Activated CD8-positive, alpha-beta T cell treated with anti-CD3 and anti-CD28 coated beads for 36 hours (primary cell): ENCODE measurements at regions not wholly inside any gene's neighbourhood (a gene's known extent, or its start where the extent isn't known, plus 50 kb on each side); places are given as distances from the start of the nearest gene placed in this dataset.

ENCODE experiments used
- ATAC-seq: fragments of 200-7000 bp; cut with Tn5 transposase; one replicate; pipeline ENCODE4 v1.10.0; 2021; ENCODE audit warnings: mild to moderate bottlenecking, moderate library complexity
- CTCF ChIA-PET: fragments of 350-600 bp; sonication (Branson Sonifier 250); formaldehyde crosslinking; loops from one replicate; lab custom pipeline; 2021; ENCODE audit warnings: antibody characterized with exemption; lab: Charles Lee
- POLR2A ChIA-PET: fragments of 350-600 bp; sonication (Branson Sonifier 250); formaldehyde crosslinking; loops from one replicate; lab custom pipeline; 2021; ENCODE audit warnings: antibody characterized with exemption; lab: Charles Lee
- DNase-seq: peaks from one replicate; pipeline ENCODE4 v3.0.0-alpha.2; 2020
- H3K27ac Mint-ChIP-seq: one replicate; pipeline ENCODE4 v1.8.0; 2021; ENCODE audit warnings: mild to moderate bottlenecking, mixed read lengths
- H3K27me3 Mint-ChIP-seq: one replicate; pipeline ENCODE4 v1.8.0; 2021; ENCODE audit warnings: mixed read lengths
- H3K36me3 Mint-ChIP-seq: one replicate; pipeline ENCODE4 v1.8.0; 2021; ENCODE audit warnings: low read depth, mixed read lengths
- H3K4me1 Mint-ChIP-seq: one replicate; pipeline ENCODE4 v1.8.0; 2021; ENCODE audit warnings: low read depth, mixed read lengths
- H3K4me3 Mint-ChIP-seq: one replicate; pipeline ENCODE4 v1.8.0; 2021; ENCODE audit warnings: mild to moderate bottlenecking, moderate library complexity, mixed read lengths
- H3K9me3 Mint-ChIP-seq: one replicate; pipeline ENCODE4 v1.8.0; 2021; ENCODE audit warnings: mixed read lengths
- intact Hi-C: fragments of 100-400 bp; cut with micrococcal nuclease; formaldehyde crosslinking; loops from one replicate; pipeline ENCODE4 v1.10.0; 2022
- TF ChIP-seq, protein P1 (sequence below): fragments of 200-600 bp; IDR thresholded peaks from one replicate; pipeline ENCODE4 v1.8.0; 2022; ENCODE audit warnings: antibody characterized with exemption, mild to moderate bottlenecking

- Mint-ChIP-seq H3K27me3 (no peaks in the 10 kb centered on the region), H3K4me1 (no peaks in the 10 kb centered on the region), H3K9me3 (no peaks in the 10 kb centered on the region), H3K27ac (no peak overlapping the region), H3K4me3 (no peak overlapping the region), H3K36me3 (no peaks in the 10 kb centered on the region)
- intact Hi-C loops = no loop called here
- TF ChIP-seq, protein P1, sequence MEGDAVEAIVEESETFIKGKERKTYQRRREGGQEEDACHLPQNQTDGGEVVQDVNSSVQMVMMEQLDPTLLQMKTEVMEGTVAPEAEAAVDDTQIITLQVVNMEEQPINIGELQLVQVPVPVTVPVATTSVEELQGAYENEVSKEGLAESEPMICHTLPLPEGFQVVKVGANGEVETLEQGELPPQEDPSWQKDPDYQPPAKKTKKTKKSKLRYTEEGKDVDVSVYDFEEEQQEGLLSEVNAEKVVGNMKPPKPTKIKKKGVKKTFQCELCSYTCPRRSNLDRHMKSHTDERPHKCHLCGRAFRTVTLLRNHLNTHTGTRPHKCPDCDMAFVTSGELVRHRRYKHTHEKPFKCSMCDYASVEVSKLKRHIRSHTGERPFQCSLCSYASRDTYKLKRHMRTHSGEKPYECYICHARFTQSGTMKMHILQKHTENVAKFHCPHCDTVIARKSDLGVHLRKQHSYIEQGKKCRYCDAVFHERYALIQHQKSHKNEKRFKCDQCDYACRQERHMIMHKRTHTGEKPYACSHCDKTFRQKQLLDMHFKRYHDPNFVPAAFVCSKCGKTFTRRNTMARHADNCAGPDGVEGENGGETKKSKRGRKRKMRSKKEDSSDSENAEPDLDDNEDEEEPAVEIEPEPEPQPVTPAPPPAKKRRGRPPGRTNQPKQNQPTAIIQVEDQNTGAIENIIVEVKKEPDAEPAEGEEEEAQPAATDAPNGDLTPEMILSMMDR = no peak
- ChIA-PET POLR2A (no interaction called here), CTCF (no interaction called here)
- no peak for DNase-seq
- ATAC-seq = no peak
Measured at GRCh38 chr2:220985561-220985960, 586.5 kb downstream of the EPHA4 start.

- H3K4me3 Mint-ChIP-seq = no peak overlapping the region
- H3K27me3 Mint-ChIP-seq = peaks cover 5% of the 10 kb centered on the region
- no peaks in the 10 kb centered on the region for H3K36me3 Mint-ChIP-seq
- no peaks in the 10 kb centered on the region for H3K4me1 Mint-ChIP-seq
- ChIA-PET CTCF (no interaction called here), POLR2A (no interaction called here)
- ATAC-seq (no peak), DNase-seq (no peak)
- no peak overlapping the region for H3K27ac Mint-ChIP-seq
- intact Hi-C loops = no loop called here
- peaks cover 2% of the 10 kb centered on the region for H3K9me3 Mint-ChIP-seq
- TF ChIP-seq, protein P1 = no peak
Measured at GRCh38 chr2:220987839-220988238, 584.3 kb downstream of the EPHA4 start.

DNA sequence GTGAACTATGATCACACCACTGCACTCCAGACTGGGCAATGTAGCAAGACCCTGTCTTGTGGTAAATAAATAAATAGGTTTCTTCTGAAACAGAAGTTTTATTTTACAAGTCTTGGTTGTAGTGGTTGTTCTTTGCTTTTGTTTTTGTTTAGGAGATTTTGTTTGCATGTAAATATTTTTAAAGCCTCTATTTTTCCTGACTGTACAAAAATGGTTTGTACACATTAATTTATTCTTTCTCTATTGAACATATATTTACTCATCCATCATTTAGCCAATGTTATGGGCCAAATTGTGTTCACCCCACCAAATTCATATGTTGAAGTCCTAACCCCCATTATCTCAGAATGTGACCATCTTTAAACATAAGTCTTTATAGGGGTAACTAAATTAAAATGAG lies 580.1 kb downstream of the EPHA4 start:
- H3K9me3 Mint-ChIP-seq = peaks cover 2% of the 10 kb centered on the region
- intact Hi-C loops = no loop called here
- no peaks in the 10 kb centered on the region for H3K4me1 Mint-ChIP-seq
- ChIA-PET POLR2A (no interaction called here), CTCF (no interaction called here)
- H3K4me3 Mint-ChIP-seq = no peak overlapping the region
- H3K27me3 Mint-ChIP-seq = peaks cover 12% of the 10 kb centered on the region
- DNase-seq = no peak
- no peak overlapping the region for H3K27ac Mint-ChIP-seq
- TF ChIP-seq, protein P1 = no peak
- no peaks in the 10 kb centered on the region for H3K36me3 Mint-ChIP-seq
- no peak for ATAC-seq

DNA sequence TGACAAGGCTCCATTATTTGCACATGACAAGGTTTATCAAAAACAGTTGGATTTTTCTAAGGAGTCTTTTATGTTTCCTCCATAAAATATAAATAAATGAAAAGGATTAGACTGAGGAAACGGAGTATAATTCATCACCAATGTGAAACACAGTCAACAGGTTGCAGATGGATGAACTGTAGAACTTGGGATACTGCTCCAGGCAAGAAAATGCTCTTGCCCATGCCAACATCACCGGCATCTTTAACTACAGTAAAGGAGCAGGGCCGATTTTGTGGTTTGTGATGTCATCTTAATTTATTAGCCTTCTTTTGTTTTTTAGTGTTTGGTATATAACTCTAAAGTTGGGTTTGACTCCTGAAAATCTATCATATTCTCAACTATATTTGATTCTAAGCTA lies 577.3 kb downstream of the EPHA4 start:
- Mint-ChIP-seq H3K27me3 (peaks cover 12% of the 10 kb centered on the region), H3K9me3 (peaks cover 2% of the 10 kb centered on the region), H3K4me1 (no peaks in the 10 kb centered on the region), H3K4me3 (no peak overlapping the region), H3K27ac (no peak overlapping the region), H3K36me3 (no peaks in the 10 kb centered on the region)
- ATAC-seq (no peak), DNase-seq (no peak)
- intact Hi-C loops = no loop called here
- CTCF ChIA-PET = no interaction called here
- POLR2A ChIA-PET = no interaction called here
- TF ChIP-seq, protein P1 = no peak

- Mint-ChIP-seq H3K4me3 (no peak overlapping the region), H3K4me1 (no peaks in the 10 kb centered on the region), H3K27ac (no peak overlapping the region), H3K9me3 (peaks cover 2% of the 10 kb centered on the region), H3K27me3 (peaks cover 12% of the 10 kb centered on the region), H3K36me3 (no peaks in the 10 kb centered on the region)
- no peak for DNase-seq
- TF ChIP-seq, protein P1 = no peak
- no peak for ATAC-seq
- ChIA-PET POLR2A (no interaction called here), CTCF (no interaction called here)
- intact Hi-C loops = no loop called here
Measured at GRCh38 chr2:220995581-220995980, 576.5 kb downstream of the EPHA4 start.
